ENCODE measurements at regions not wholly inside any gene's neighbourhood (a gene's known extent, or its start where the extent isn't known, plus 50 kb on each side); places are given as distances from the start of the nearest gene placed in this dataset.

GRCh38 chr2:4951368-4951767 is 740.8 kb upstream of the SOX11 start:
- TF ChIP-seq CTCF (IDR thresholded peaks at IDR 0.05; ENCODE audit: extremely low read depth, low read depth, low read length), result no peak
- H3K4me2 ChIP-seq (ENCODE audit: insufficient read depth, low read length), result no peak overlapping the region
- DNase-seq (ENCODE audit: insufficient read length, low spot score, missing footprints), result no peak
- no peaks in the 10 kb centered on the region for H3K4me1 ChIP-seq (ENCODE audit: insufficient read depth, low read length)
- H3K36me3 ChIP-seq (ENCODE audit: insufficient read depth, low read length), result no peaks in the 10 kb centered on the region
- H3K9me3 ChIP-seq (ENCODE audit: low read depth, low read length), result no peaks in the 10 kb centered on the region
- no peaks in the 10 kb centered on the region for H3K27me3 ChIP-seq (ENCODE audit: insufficient read depth, low read length)
- H4K20me1 ChIP-seq (ENCODE audit: insufficient read depth, low read length), result no peaks in the 10 kb centered on the region
- H2AFZ ChIP-seq (ENCODE audit: low read length), result no peak overlapping the region
- H3K79me2 ChIP-seq (ENCODE audit: insufficient read depth, low read length), result no peaks in the 10 kb centered on the region
- H3K27ac ChIP-seq (ENCODE audit: low read depth, low read length), result no peak overlapping the region
- no peak overlapping the region for H3K4me3 ChIP-seq (ENCODE audit: insufficient read depth, low read length)

GRCh38 chr2:4959219-4959618 is 733.0 kb upstream of the SOX11 start:
- TF ChIP-seq CTCF (IDR thresholded peaks at IDR 0.05; ENCODE audit: extremely low read depth, low read depth, low read length), result no peak
- Histone ChIP-seq H3K79me2 (ENCODE audit: insufficient read depth, low read length) (no peaks in the 10 kb centered on the region), H3K4me1 (ENCODE audit: insufficient read depth, low read length) (no peaks in the 10 kb centered on the region), H3K4me2 (ENCODE audit: insufficient read depth, low read length) (no peak overlapping the region), H3K4me3 (ENCODE audit: insufficient read depth, low read length) (no peak overlapping the region), H2AFZ (ENCODE audit: low read length) (no peak overlapping the region), H3K27me3 (ENCODE audit: insufficient read depth, low read length) (no peaks in the 10 kb centered on the region), H3K36me3 (ENCODE audit: insufficient read depth, low read length) (no peaks in the 10 kb centered on the region), H3K9me3 (ENCODE audit: low read depth, low read length) (peaks cover 7% of the 10 kb centered on the region), H3K27ac (ENCODE audit: low read depth, low read length) (no peak overlapping the region), H4K20me1 (ENCODE audit: insufficient read depth, low read length) (no peaks in the 10 kb centered on the region)
- no peak for DNase-seq (ENCODE audit: insufficient read length, low spot score, missing footprints)

GRCh38 chr2:4962419-4962818 is 729.8 kb upstream of the SOX11 start:
- H3K36me3 ChIP-seq (ENCODE audit: insufficient read depth, low read length), result no peaks in the 10 kb centered on the region
- H3K27me3 ChIP-seq (ENCODE audit: insufficient read depth, low read length), result no peaks in the 10 kb centered on the region
- H3K4me1 ChIP-seq (ENCODE audit: insufficient read depth, low read length), result no peaks in the 10 kb centered on the region
- no peaks in the 10 kb centered on the region for H3K79me2 ChIP-seq (ENCODE audit: insufficient read depth, low read length)
- H2AFZ ChIP-seq (ENCODE audit: low read length), result no peak overlapping the region
- H3K4me3 ChIP-seq (ENCODE audit: insufficient read depth, low read length), result no peak overlapping the region
- no peak for TF ChIP-seq CTCF (IDR thresholded peaks at IDR 0.05; ENCODE audit: extremely low read depth, low read depth, low read length)
- peaks cover 3% of the 10 kb centered on the region for H3K9me3 ChIP-seq (ENCODE audit: low read depth, low read length)
- H4K20me1 ChIP-seq (ENCODE audit: insufficient read depth, low read length), result no peaks in the 10 kb centered on the region
- DNase-seq (ENCODE audit: insufficient read length, low spot score, missing footprints), result no peak
- no peak overlapping the region for H3K4me2 ChIP-seq (ENCODE audit: insufficient read depth, low read length)
- no peak overlapping the region for H3K27ac ChIP-seq (ENCODE audit: low read depth, low read length)

GRCh38 chr2:4963106-4963505 is 729.1 kb upstream of the SOX11 start:
- Histone ChIP-seq H3K27me3 (ENCODE audit: insufficient read depth, low read length) (no peaks in the 10 kb centered on the region), H3K9me3 (ENCODE audit: low read depth, low read length) (peaks cover 2% of the 10 kb centered on the region), H3K4me1 (ENCODE audit: insufficient read depth, low read length) (no peaks in the 10 kb centered on the region), H3K36me3 (ENCODE audit: insufficient read depth, low read length) (no peaks in the 10 kb centered on the region), H2AFZ (ENCODE audit: low read length) (no peak overlapping the region), H3K79me2 (ENCODE audit: insufficient read depth, low read length) (no peaks in the 10 kb centered on the region), H3K4me3 (ENCODE audit: insufficient read depth, low read length) (no peak overlapping the region), H3K27ac (ENCODE audit: low read depth, low read length) (no peak overlapping the region), H3K4me2 (ENCODE audit: insufficient read depth, low read length) (no peak overlapping the region), H4K20me1 (ENCODE audit: insufficient read depth, low read length) (no peaks in the 10 kb centered on the region)
- no peak for TF ChIP-seq CTCF (IDR thresholded peaks at IDR 0.05; ENCODE audit: extremely low read depth, low read depth, low read length)
- no peak for DNase-seq (ENCODE audit: insufficient read length, low spot score, missing footprints)
